H1 (cell line): ENCODE measurements at regions not wholly inside any gene's neighbourhood (a gene's known extent, or its start where the extent isn't known, plus 50 kb on each side); places are given as distances from the start of the nearest gene placed in this dataset.

Experiments
- CTCF ChIA-PET: fragments of 300-600 bp; sonication (Branson Sonifier 250); formaldehyde crosslinking; loops from one replicate; lab custom pipeline; 2021; ENCODE audit not compliant: partially characterized antibody; lab: Charles Lee
- POLR2A ChIA-PET: fragments of 300-600 bp; sonication (Branson Sonifier 250); formaldehyde crosslinking; loops from one replicate; lab custom pipeline; 2021; ENCODE audit warnings: inconsistent platforms; ENCODE audit not compliant: partially characterized antibody; lab: Charles Lee
- DNase-seq, 2 experiments: peaks; one replicate each; pipeline versions ENCODE4 v3.0.0 to v3.0.0-alpha.2; 2010 to 2022; ENCODE audit warnings: low spot score in 2 of 2, low read depth in 1 of 2, mixed read lengths in 1 of 2
- FAIRE-seq: peaks from 2 replicates; lab custom pipeline; 2011; peaks lifted over from hg19 to GRCh38; lab: Jason Lieb, UNC
- H2AFZ ChIP-seq: 2 replicates; pipeline ENCODE4 v1.8.1; 2012; ENCODE audit warnings: low read length, inconsistent platforms
- H2AK5ac ChIP-seq: 2 replicates; pipeline ENCODE4 v1.6.1; 2013; ENCODE audit warnings: low read depth, low read length
- H2BK120ac ChIP-seq: replicated peaks from 2 replicates; pipeline ENCODE3; 2013; ENCODE audit warnings: low read depth, low read length, inconsistent platforms
- H2BK12ac ChIP-seq: 2 replicates; pipeline ENCODE4 v1.6.1; 2013; ENCODE audit warnings: low read depth, low read length
- H2BK15ac ChIP-seq: 2 replicates; pipeline ENCODE4 v1.6.1; 2013; ENCODE audit warnings: low read length
- H2BK20ac ChIP-seq: 2 replicates; pipeline ENCODE4 v1.6.1; 2013; ENCODE audit warnings: low read length
- H2BK5ac ChIP-seq: 2 replicates; pipeline ENCODE4 v1.6.1; 2013; ENCODE audit warnings: low read depth, low read length
- H3K14ac ChIP-seq: 2 replicates; pipeline ENCODE4 v1.6.1; 2013; ENCODE audit warnings: inconsistent platforms; ENCODE audit not compliant: insufficient read length
- H3K18ac ChIP-seq: 2 replicates; pipeline ENCODE4 v1.6.1; 2013; ENCODE audit warnings: low read length; ENCODE audit errors: extremely low read depth
- H3K23ac ChIP-seq: 2 replicates; pipeline ENCODE4 v1.6.1; 2013; ENCODE audit warnings: inconsistent platforms; ENCODE audit not compliant: insufficient read length
- H3K23me2 ChIP-seq: 2 replicates; pipeline ENCODE4 v1.6.1; 2013; ENCODE audit warnings: low read depth, low read length
- H3K27ac ChIP-seq: 2 replicates; pipeline ENCODE4 v1.6.1; 2011; ENCODE audit warnings: low read depth, low read length, inconsistent platforms
- H3K27me3 ChIP-seq, 4 experiments: replicated peaks in 1 of 4; 1 replicate in 1 of 4; 2 replicates in 3 of 4; pipeline versions ENCODE4 v1.6.1 to v1.8.1; 2011 to 2013; ENCODE audit warnings: low read length in 3 of 4, mild to moderate bottlenecking in 3 of 4, inconsistent platforms in 2 of 4, mixed read lengths in 2 of 4, moderate library complexity in 1 of 4; ENCODE audit not compliant: control insufficient read depth in 3 of 4, insufficient read depth in 3 of 4; ENCODE audit errors: extremely low read depth in 1 of 4
- H3K36me3 ChIP-seq, 4 experiments: 2 replicates each; pipeline versions ENCODE4 v1.6.1 to v1.8.1; 2011 to 2013; ENCODE audit warnings: mild to moderate bottlenecking in 4 of 4, low read length in 3 of 4, moderate library complexity in 2 of 4, control low read depth in 1 of 4, inconsistent platforms in 1 of 4; ENCODE audit not compliant: insufficient read depth in 4 of 4, control insufficient read depth in 2 of 4
- H3K4ac ChIP-seq: replicated peaks from 2 replicates; pipeline ENCODE3; 2013; ENCODE audit warnings: low read length, low read depth, mixed read lengths, inconsistent platforms; ENCODE audit not compliant: insufficient read length
- H3K4me1 ChIP-seq, 4 experiments: replicated peaks in 1 of 4; 1 replicate in 1 of 4; 2 replicates in 3 of 4; pipeline versions ENCODE4 v1.6.1 to v1.8.1; 2011 to 2013; ENCODE audit warnings: low read length in 3 of 4, inconsistent platforms in 2 of 4, mixed read lengths in 1 of 4; ENCODE audit not compliant: insufficient read depth in 4 of 4, control insufficient read depth in 3 of 4
- H3K4me2 ChIP-seq, 2 experiments: 2 replicates each; pipeline versions ENCODE4 v1.6.1 to v1.8.1; 2011 to 2013; ENCODE audit warnings: low read depth in 2 of 2, low read length in 2 of 2, control low read depth in 1 of 2, inconsistent platforms in 1 of 2, mild to moderate bottlenecking in 1 of 2; ENCODE audit not compliant: insufficient read depth in 1 of 2
- H3K4me3 ChIP-seq, 4 experiments: fragments of 200-600, 300-600 bp in 1 of 4; sonication (generic), shearing (Covaris generic), sonication (Bioruptor Twin) in 1 of 4; 2 replicates each; pipeline versions ENCODE4 v1.5.1 to v1.8.1; 2011 to 2016; ENCODE audit warnings: low read length in 4 of 4, low read depth in 3 of 4, control low read depth in 2 of 4, inconsistent platforms in 2 of 4, mild to moderate bottlenecking in 2 of 4, mixed read lengths in 1 of 4, moderate library complexity in 1 of 4; ENCODE audit not compliant: insufficient read depth in 2 of 4; ENCODE audit errors: extremely low read depth in 1 of 4
- H3K56ac ChIP-seq: replicated peaks from 2 replicates; pipeline ENCODE3; 2013; ENCODE audit warnings: low read depth, mild to moderate bottlenecking, mixed read lengths, low read length, inconsistent platforms; ENCODE audit not compliant: insufficient read length
- H3K79me1 ChIP-seq: 2 replicates; pipeline ENCODE4 v1.6.1; 2013; ENCODE audit warnings: low read depth, low read length, control low read depth
- H3K79me2 ChIP-seq, 2 experiments: 2 replicates each; pipeline versions ENCODE4 v1.6.1 to v1.8.1; 2012 to 2013; ENCODE audit warnings: low read length in 2 of 2, mild to moderate bottlenecking in 2 of 2, inconsistent platforms in 1 of 2; ENCODE audit not compliant: insufficient read depth in 2 of 2, control insufficient read depth in 1 of 2
- H3K9ac ChIP-seq, 4 experiments: replicated peaks in 1 of 4; 1 replicate in 1 of 4; 2 replicates in 3 of 4; pipeline versions ENCODE4 v1.6.1 to v1.8.1; 2011 to 2013; ENCODE audit warnings: low read depth in 3 of 4, low read length in 3 of 4, control low read depth in 2 of 4, mild to moderate bottlenecking in 2 of 4, moderate library complexity in 2 of 4, inconsistent platforms in 1 of 4; ENCODE audit errors: extremely low read depth in 1 of 4
- H3K9me3 ChIP-seq, 2 experiments: 2 replicates each; pipeline versions ENCODE4 v1.6.1 to v1.8.1; 2012 to 2013; ENCODE audit warnings: mild to moderate bottlenecking in 2 of 2, moderate library complexity in 2 of 2, control low read depth in 1 of 2, inconsistent platforms in 1 of 2, low read depth in 1 of 2, low read length in 1 of 2, mixed read lengths in 1 of 2; ENCODE audit not compliant: insufficient read depth in 2 of 2
- H4K20me1 ChIP-seq, 2 experiments: replicated peaks in 1 of 2; 2 replicates each; pipeline versions ENCODE3 to v1.8.1; 2011 to 2013; ENCODE audit warnings: inconsistent platforms in 2 of 2, low read length in 2 of 2, mild to moderate bottlenecking in 1 of 2; ENCODE audit not compliant: insufficient read depth in 2 of 2, control insufficient read depth in 1 of 2
- H4K5ac ChIP-seq: 2 replicates; pipeline ENCODE4 v1.6.1; 2013; ENCODE audit warnings: low read length, low read depth, mixed read lengths, inconsistent platforms; ENCODE audit not compliant: insufficient read length
- H4K8ac ChIP-seq: 2 replicates; pipeline ENCODE4 v1.8.0; 2013; ENCODE audit warnings: mild to moderate bottlenecking, moderate library complexity, low read length, inconsistent platforms; ENCODE audit not compliant: insufficient read depth; ENCODE audit errors: extremely low read depth
- H4K91ac ChIP-seq: replicated peaks from 2 replicates; pipeline ENCODE3; 2013; ENCODE audit warnings: low read length, mixed read lengths, inconsistent platforms; ENCODE audit not compliant: insufficient read length
- ASH2L ChIP-seq: fragments of 200-600, 300-600 bp; sonication (generic); IDR thresholded peaks from one replicate; pipeline ENCODE4 v1.7.1; 2017; ENCODE audit warnings: low read length
- EGR1 ChIP-seq: IDR thresholded peaks from 2 replicates; pipeline ENCODE4 v1.6.1; 2011; ENCODE audit warnings: low read depth, low read length, borderline replicate concordance
- HDAC2 ChIP-seq, 2 experiments: fragments of 300-600 bp in 1 of 2; sonication (generic) in 1 of 2; IDR thresholded peaks; 2 replicates each; pipeline ENCODE4 v1.6.1; 2011 to 2012; ENCODE audit warnings: low read depth in 2 of 2, low read length in 2 of 2, mild to moderate bottlenecking in 2 of 2, moderate library complexity in 2 of 2, borderline replicate concordance in 1 of 2, inconsistent platforms in 1 of 2
- KDM1A ChIP-seq: fragments of 200-600, 300-600 bp; sonication (generic); IDR thresholded peaks from 2 replicates; pipeline ENCODE4 v1.7.1; 2016; ENCODE audit warnings: mild to moderate bottlenecking, low read length, borderline replicate concordance
- MAFK ChIP-seq: IDR thresholded peaks from 2 replicates; pipeline ENCODE4 v1.6.1; 2012; ENCODE audit warnings: low read depth, mild to moderate bottlenecking, improper control_type of control experiment, low read length
- NRF1 ChIP-seq: IDR thresholded peaks from 2 replicates; pipeline ENCODE4 v1.6.1; 2011; ENCODE audit warnings: mild to moderate bottlenecking, low read depth, low read length, improper control_type of control experiment
- PHF8 ChIP-seq: fragments of 200-600 bp; sonication (generic); conservative IDR thresholded peaks from 2 replicates; pipeline ENCODE4 v1.7.1; 2012; ENCODE audit warnings: low read depth, mild to moderate bottlenecking, inconsistent platforms, low read length, moderate library complexity
- POLR2AphosphoS5 ChIP-seq: IDR thresholded peaks from 2 replicates; pipeline ENCODE4 v1.6.1; 2011; ENCODE audit warnings: low read depth, low read length
- RAD21 ChIP-seq, 2 experiments: IDR thresholded peaks in 1 of 2; conservative IDR thresholded peaks in 1 of 2; 2 replicates each; pipeline ENCODE4 v1.6.1; 2011; ENCODE audit warnings: low read depth in 2 of 2, low read length in 2 of 2, improper control_type of control experiment in 1 of 2, inconsistent platforms in 1 of 2, mild to moderate bottlenecking in 1 of 2, moderate library complexity in 1 of 2
- SP2 ChIP-seq: IDR thresholded peaks from 2 replicates; pipeline ENCODE4 v1.6.1; 2012; ENCODE audit warnings: mild to moderate bottlenecking, low read length, inconsistent platforms
- SRF ChIP-seq: IDR thresholded peaks from 2 replicates; pipeline ENCODE4 v1.6.1; 2011; ENCODE audit warnings: mild to moderate bottlenecking, low read depth, low read length, moderate library complexity
- TEAD4 ChIP-seq: IDR thresholded peaks from 2 replicates; pipeline ENCODE4 v1.6.1; 2012; ENCODE audit warnings: low read depth, low read length, inconsistent platforms, mixed read lengths
- WGBS, 2 experiments: shearing (Covaris generic) in 1 of 2; methylation state at CpG; one replicate each; pipeline versions ENCODE4 v1.1.6 to v1.1.7; 2013 to 2015; ENCODE audit warnings: low lambda C conversion rate in 2 of 2, mixed read lengths in 2 of 2, inconsistent platforms in 1 of 2, low coverage in 1 of 2, missing lambda C conversion rate in 1 of 2; ENCODE audit not compliant: insufficient replicate concordance in 2 of 2, insufficient coverage in 1 of 2, insufficient read length in 1 of 2; ENCODE audit errors: extremely low coverage in 1 of 2, missing lambda C conversion rate in 1 of 2; 5-methylcytosine and 5-hydroxymethylcytosine counted together

DNA sequence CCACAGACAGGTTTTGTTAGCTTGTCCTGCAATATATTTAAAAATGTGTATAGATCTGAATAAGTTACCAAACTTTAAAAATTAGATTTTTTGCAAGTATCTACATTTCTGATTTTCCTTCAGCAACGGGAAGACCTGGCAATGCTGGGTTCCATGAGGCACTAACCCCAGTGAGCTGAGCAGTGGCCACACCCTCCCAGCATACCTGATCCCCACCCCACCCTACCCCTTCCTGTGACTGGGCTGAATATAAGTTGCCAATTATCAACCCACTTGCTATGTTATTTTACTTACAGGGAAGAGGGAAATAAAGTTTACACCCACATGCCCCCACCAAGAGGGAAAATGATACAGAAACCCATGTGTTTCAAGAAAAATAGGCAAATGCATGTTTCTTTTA, 70.3 kb upstream of the RALGAPA2 start:
- CTCF ChIA-PET = no interaction called here
- no peak overlapping the region for H2AFZ ChIP-seq
- H3K79me1 ChIP-seq = no peaks in the 10 kb centered on the region
- TF ChIP-seq EGR1 = no peak
- no peak for TF ChIP-seq RAD21 (IDR thresholded peaks at IDR 0.05 in 1 of 2, conservative IDR thresholded peaks at IDR 0.05 in 1 of 2; ENCODE audit: low read depth in 2 of 2, low read length in 2 of 2)
- TF ChIP-seq NRF1 = no peak
- no peak for TF ChIP-seq POLR2AphosphoS5
- no peak for TF ChIP-seq KDM1A
- TF ChIP-seq TEAD4 = no peak
- no peak for TF ChIP-seq MAFK
- TF ChIP-seq HDAC2 (IDR thresholded peaks at IDR 0.05; ENCODE audit: borderline replicate concordance in 1 of 2, low read depth in 2 of 2, low read length in 2 of 2) = no peak
- TF ChIP-seq SRF = no peak
- TF ChIP-seq SP2 = no peak
- TF ChIP-seq ASH2L = no peak
- TF ChIP-seq PHF8 = no peak
- H3K4me3 ChIP-seq = no peak overlapping the region
- no peak overlapping the region for H3K4me2 ChIP-seq
- no peaks in the 10 kb centered on the region for H3K9me3 ChIP-seq
- no peak overlapping the region for H2BK12ac ChIP-seq
- no peaks in the 10 kb centered on the region for H3K27me3 ChIP-seq
- H3K56ac ChIP-seq = no peak overlapping the region
- no peak overlapping the region for H2BK20ac ChIP-seq
- H3K36me3 ChIP-seq = no peaks in the 10 kb centered on the region
- H3K4me1 ChIP-seq = no peaks in the 10 kb centered on the region
- H2BK15ac ChIP-seq = no peak overlapping the region
- H3K14ac ChIP-seq = no peak overlapping the region
- no peak overlapping the region for H4K5ac ChIP-seq
- no peak overlapping the region for H3K23ac ChIP-seq
- POLR2A ChIA-PET = no interaction called here
- no peak overlapping the region for H3K9ac ChIP-seq
- H3K18ac ChIP-seq = no peak overlapping the region
- no peak for DNase-seq
- H3K79me2 ChIP-seq = no peaks in the 10 kb centered on the region
- no peak overlapping the region for H3K4ac ChIP-seq
- H2BK120ac ChIP-seq = no peak overlapping the region
- H2AK5ac ChIP-seq = no peak overlapping the region
- no peak overlapping the region for H4K8ac ChIP-seq
- H3K23me2 ChIP-seq = no peaks in the 10 kb centered on the region
- no peak overlapping the region for H2BK5ac ChIP-seq
- no peaks in the 10 kb centered on the region for H4K20me1 ChIP-seq
- H3K27ac ChIP-seq = no peak overlapping the region
- no peak overlapping the region for H4K91ac ChIP-seq
- no peak for FAIRE-seq
- 79% methylated on average over 1 of the region's 1 CpG; no CpG with 5 or more reads in 1 of the 2 experiments for WGBS, 2 experiments
